ENCODE measurements at regions not wholly inside any gene's neighbourhood (a gene's known extent, or its start where the extent isn't known, plus 50 kb on each side); places are given as distances from the start of the nearest gene placed in this dataset.

GRCh38 chr20:11726026-11726425 is 191.7 kb upstream of the BTBD3 start:
- no peak for ATAC-seq (ENCODE audit: low read depth)
- CTCF ChIA-PET: interaction anchor here (0.6 to 3.1 kb wide), 5 partner anchors 10 to 73 kb away, joined by 3 to 8 read pairs (median 3); no protein-coding TSS in a partner anchor
- in situ Hi-C loops (cut with MboI; ENCODE audit: low sequenced_read_pairs) (no loop called here), dilution Hi-C loops (cut with HindIII; ENCODE audit: low sequenced_read_pairs, unreplicated experiment) (no loop called here), intact Hi-C loops (cut with micrococcal nuclease) (no loop called here)
- BruUV-seq (replicated peaks): no TSS peak
- Histone ChIP-seq H4K91ac (ENCODE audit: insufficient read depth, low read depth, low read length) (no peak overlapping the region), H2AK5ac (ENCODE audit: low read depth, low read length) (no peak overlapping the region), H2BK20ac (ENCODE audit: low read depth, low read length) (no peak overlapping the region), H2AK9ac (replicated peaks; ENCODE audit: low read depth, low read length, poor library complexity) (no peak overlapping the region), H4K5ac (ENCODE audit: low read depth, low read length) (no peak overlapping the region), H4K8ac (ENCODE audit: low read depth in 2 of 2, low read length in 2 of 2) (no peak overlapping the region), H3K14ac (replicated peaks; ENCODE audit: low read depth, low read length) (no peak overlapping the region), H3K9me3 (ENCODE audit: control insufficient read depth, insufficient read depth, low read length) (no peaks in the 10 kb centered on the region), H2BK120ac (ENCODE audit: low read depth, low read length) (no peak overlapping the region), H3K23ac (ENCODE audit: low read depth, low read length) (no peak overlapping the region), H3K4me1 (ENCODE audit: control insufficient read depth, insufficient read depth, low read length) (no peaks in the 10 kb centered on the region), H3K27ac (ENCODE audit: insufficient read depth, low read length) (no peak overlapping the region), H3K56ac (ENCODE audit: extremely low read depth, insufficient read depth, low read length) (no peak overlapping the region), H3K4ac (ENCODE audit: low read depth, low read length) (no peak overlapping the region), H2BK15ac (ENCODE audit: low read depth, low read length) (no peak overlapping the region), H3K27me3 (ENCODE audit: control insufficient read depth, insufficient read depth, low read length) (peaks cover 2% of the 10 kb centered on the region; the same call in 1 of the 2 replicates), H2BK5ac (ENCODE audit: low read depth, low read length, poor library complexity, severe bottlenecking) (no peak overlapping the region), H2AFZ (replicated peaks; ENCODE audit: low read length, poor library complexity) (no peak overlapping the region), H3K18ac (ENCODE audit: low read depth, low read length) (no peak overlapping the region), H3K9me1 (ENCODE audit: insufficient read depth, low read length) (no peaks in the 10 kb centered on the region; the same call in 1 of the 2 replicates), H3K36me3 (ENCODE audit: control insufficient read depth, insufficient read depth, low read length) (no peaks in the 10 kb centered on the region), H3K79me1 (ENCODE audit: low read depth in 1 of 2, low read length in 2 of 2) (no peaks in the 10 kb centered on the region), H3K9ac (ENCODE audit: low read depth, low read length) (no peak overlapping the region), H4K20me1 (ENCODE audit: insufficient read depth, low read length) (no peaks in the 10 kb centered on the region), H3K4me2 (ENCODE audit: low read depth, low read length) (no peak overlapping the region), H3K4me3 (ENCODE audit: insufficient read depth, low read depth, low read length) (no peak overlapping the region)
- POLR2A ChIA-PET (ENCODE audit: unreplicated experiment): no interaction called here
- no peak for TF ChIP-seq RCOR1 (IDR thresholded peaks at IDR 0.05; ENCODE audit: insufficient replicate concordance, low read length)
- no peak for TF ChIP-seq SMC3 (IDR thresholded peaks at IDR 0.05; ENCODE audit: low read depth, low read length)
- TF ChIP-seq MAFK (IDR thresholded peaks at IDR 0.05; ENCODE audit: low read depth, low read length): no peak
- no peak for TF ChIP-seq NFE2L2 (IDR thresholded peaks at IDR 0.05; ENCODE audit: low read depth, low read length)
- TF ChIP-seq CTCF (conservative IDR thresholded peaks at IDR 0.05; ENCODE audit: low read depth, low read length): no peak
- no peak for TF ChIP-seq USF2 (IDR thresholded peaks at IDR 0.05; ENCODE audit: low read depth, low read length)
- DNase-seq: no peak
- WGBS, 2 experiments (ENCODE audit: extremely low coverage in 2 of 2, insufficient read length in 1 of 2): no CpG with 5 or more reads among the region's 3 CpGs
